NCI-H2227 treated with DMSO at 0.1 percent for 48 hours (cell line): ENCODE measurements at regions not wholly inside any gene's neighbourhood (a gene's known extent, or its start where the extent isn't known, plus 50 kb on each side); places are given as distances from the start of the nearest gene placed in this dataset.

Experiments
- DNase-seq: peaks from one replicate; lab custom pipeline; 2025; lab: John Stamatoyannopoulos, UW

GRCh38 chrX:5829469-5829868 is 399.2 kb downstream of the NLGN4X start:
- no peak for DNase-seq

DNA sequence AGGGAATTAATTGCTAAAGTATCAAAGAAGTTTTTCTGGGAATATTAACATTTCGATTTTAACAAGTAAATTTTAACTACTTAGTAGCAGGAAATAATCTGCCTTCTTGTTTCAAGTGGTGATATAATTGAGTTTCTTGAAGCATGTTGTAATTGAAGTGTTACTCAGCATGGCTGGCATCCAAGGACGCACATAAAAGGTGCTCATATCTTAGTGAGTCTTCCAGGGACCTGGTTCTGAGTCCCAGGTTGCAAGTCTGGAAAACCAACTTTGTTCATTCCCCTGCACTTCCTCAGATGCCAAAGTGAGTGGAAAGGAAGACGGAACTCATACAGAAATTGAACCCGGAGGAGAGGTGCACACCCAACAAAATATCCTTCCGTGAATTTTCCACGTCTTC is 399.6 kb downstream of the NLGN4X start:
- no peak for DNase-seq

- no peak for DNase-seq
Observed at GRCh38 chrX:5823903-5824302, 404.8 kb downstream of the NLGN4X start.

DNA sequence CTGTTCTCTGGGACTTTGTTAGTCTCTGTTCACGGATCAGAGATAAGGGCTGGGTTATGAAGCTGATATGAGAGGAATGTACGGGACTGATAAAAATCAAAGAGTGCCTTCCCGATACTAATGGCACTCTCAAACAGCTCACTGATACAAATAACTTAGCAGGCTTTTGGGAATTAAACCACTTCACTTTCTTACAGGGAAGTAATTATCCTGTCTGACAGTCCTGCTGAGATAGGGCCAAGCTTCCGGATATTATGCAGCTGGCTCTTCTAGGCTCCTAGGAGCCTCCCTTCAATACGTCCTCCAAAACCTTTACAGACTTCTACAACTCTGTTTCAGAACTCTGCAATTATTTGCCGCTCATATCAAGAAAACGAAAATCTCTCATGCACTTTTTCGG is 418.0 kb downstream of the NLGN4X start:
- DNase-seq, result no peak

DNA sequence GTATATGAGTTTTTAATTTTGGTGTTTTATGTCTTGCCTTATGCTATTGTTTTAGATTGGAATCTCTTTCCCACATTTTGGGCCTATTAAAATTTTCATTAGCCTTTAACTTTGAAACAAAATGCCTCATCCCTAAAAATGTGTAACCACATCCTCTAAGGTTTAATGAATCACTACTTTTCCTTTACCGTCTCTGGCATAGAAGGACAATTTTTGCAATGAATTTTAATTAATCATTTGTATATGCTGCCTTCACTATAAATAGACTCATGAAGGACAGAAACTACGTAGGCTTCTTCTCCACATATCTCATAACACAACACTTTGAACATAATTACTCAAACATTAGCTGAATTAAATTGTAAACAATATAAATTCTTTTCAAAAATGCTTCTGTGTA is 421.5 kb downstream of the NLGN4X start:
- DNase-seq, result no peak

DNA sequence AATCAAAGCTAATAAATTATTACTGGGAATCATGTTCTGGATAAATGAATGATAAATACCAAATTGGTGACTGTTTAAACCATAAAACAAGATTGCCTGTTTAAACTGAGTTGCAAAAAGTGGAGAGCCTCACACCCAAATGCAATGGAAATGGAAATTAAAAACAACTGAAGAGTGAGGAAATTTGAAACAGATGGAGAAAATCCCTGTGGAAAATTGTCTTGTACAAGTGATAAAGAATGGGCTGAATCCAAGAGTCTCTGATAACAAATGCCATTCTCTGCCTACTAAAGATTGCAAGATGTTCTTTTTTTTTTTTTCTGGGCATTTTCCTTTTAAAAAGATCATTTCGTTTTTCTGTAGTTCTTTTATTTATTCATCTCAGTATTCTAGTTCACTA is 426.3 kb downstream of the NLGN4X start:
- no peak for DNase-seq

GRCh38 chrX:5791721-5792120 is 436.9 kb downstream of the NLGN4X start:
- DNase-seq, result no peak

GRCh38 chrX:5788910-5789309 is 439.8 kb downstream of the NLGN4X start:
- no peak for DNase-seq

- DNase-seq, result no peak
Observed at GRCh38 chrX:5780821-5781220, 447.8 kb downstream of the NLGN4X start.

DNA sequence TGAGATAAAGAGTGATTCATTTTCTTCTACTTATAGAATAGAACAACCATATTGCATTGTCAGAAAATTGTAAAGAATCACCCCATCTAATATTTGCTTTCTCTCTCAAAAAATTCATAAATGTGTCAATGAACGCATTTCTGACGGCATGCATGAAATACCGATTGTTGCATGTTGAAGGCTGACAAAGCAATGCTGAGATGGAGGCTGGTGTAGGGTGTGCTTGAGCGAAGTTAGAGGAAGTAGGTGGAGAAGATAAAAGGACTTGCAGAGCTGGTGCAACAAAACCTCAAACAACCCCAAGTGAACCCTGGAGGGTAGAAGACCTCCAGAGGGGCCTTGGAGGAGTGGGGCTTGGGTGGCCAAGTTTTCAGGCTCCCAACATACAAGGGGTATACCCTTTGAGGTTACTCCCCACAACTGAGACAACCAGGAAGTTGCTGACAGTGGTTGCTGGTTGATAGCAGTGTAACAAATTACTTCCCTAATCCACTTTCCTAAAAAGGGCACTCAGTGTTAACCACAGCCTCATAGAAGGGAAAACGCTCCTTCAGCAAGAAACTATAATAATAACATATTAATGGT is 452.7 kb downstream of the NLGN4X start:
- DNase-seq, result no peak

DNA sequence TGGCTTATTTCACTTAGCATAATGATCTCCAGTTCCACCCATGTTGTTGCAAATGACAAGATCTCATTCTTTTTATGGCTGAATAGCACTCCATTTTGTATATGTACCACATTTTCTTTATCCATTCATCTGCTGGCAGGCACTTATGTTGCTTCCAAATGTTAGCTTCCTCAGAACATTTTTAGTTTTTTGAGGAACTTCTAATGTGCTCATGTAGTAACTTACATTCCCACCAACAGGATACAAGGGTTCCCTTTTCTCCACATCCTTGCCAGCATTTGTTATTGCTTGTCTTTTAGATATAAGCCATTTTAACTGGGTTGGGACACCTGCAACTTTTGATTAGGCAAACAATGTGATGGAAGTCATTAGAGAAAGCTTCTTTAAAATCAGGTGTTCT is 454.2 kb downstream of the NLGN4X start:
- no peak for DNase-seq

DNA sequence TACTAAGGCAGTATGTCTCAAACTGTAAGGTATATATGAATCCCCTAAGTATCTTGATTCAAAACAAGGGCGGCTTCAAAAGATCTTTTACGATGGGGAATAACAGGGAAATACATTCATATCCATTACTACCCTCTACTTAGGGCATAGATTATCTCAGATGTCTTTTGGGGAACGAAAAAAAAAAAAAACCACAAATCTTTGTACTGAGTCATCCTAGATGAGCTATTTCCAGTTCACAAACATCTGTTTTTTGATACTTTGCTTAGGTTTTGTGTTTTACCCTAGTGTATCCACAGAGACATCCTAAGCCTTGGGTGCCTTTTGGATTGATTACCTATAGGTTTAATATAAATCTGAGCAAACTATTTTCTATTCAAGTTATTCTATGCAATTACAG is 457.2 kb downstream of the NLGN4X start:
- DNase-seq, result no peak

DNA sequence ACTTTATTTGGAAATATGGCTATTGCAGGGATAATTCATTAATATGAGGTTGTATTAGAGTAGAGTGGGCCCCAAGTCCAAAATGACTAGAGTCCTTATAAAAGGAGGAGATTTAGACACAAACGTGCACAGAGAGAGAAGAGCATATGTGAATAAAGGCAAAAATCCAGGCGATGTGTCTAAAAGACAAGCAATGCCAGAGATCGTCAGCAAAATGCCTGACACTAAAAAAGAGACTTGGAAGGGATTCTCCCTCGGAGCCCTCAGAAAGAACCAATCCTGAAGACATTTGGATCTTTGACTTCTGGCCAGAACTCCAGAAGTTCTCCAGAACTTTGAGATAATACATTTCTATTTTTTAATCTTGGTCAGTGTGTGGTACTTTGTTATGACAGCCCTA is 472.1 kb downstream of the NLGN4X start:
- DNase-seq, result no peak

- DNase-seq, result no peak
Observed at GRCh38 chrX:5753291-5753690, 475.4 kb downstream of the NLGN4X start.

DNA sequence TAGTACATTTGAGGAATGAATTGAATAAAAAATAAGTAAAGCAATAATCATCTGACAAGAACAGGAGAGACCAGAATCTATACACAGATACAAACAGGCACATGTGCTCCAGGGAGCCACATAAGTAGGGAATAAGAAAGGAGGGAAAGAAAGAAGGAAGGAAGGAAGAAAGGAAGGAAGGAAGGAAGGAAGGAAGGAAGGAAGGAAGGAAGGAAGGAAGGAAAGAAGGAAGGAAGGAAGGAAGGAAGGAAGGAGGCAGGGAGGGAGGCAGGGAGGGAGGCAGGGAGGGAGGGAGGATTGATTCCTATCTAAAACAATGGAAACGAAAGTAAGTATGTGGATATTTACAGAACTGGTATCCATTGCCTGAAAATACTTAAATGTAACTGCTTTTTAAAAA is 475.8 kb downstream of the NLGN4X start:
- no peak for DNase-seq

- DNase-seq, result no peak
Observed at GRCh38 chrX:5748586-5749150, 480.0 kb downstream of the NLGN4X start.

DNA sequence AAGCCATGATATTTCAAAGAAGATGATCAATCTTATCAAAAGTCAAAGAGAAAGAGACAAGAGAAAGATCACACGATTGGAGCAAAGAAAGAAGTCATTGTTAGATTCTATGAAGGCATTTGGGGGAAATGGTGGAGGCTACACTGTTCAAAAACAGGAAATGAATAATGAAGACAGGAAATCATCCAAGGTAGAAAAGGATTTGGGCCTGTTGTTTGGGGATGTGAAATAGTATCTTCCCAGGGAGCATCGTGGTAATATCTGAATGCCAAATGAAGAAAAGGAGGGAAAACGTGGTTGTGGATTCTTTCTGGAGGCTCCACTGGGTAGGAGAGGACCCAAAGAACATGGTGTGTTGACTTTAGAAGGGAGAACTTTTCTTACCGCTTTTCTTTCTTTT is 482.4 kb downstream of the NLGN4X start:
- DNase-seq, result no peak

DNA sequence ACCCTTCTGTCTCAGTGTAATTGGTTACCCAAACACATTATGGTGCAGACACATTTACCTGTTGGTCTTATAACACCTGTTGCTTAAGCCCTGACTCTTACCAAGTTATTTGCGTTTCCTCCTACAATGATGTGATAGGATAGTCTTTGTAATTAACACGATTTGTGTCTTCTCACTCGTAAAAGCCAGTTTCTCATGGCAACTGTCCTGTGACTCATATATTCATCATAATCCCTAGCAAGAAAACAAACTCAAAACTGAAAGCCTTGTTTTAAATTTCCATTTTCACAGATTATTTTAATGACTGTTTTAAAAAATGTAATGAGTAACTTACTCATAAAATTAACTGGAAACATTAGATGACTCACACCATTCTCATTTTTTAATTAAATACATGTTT is 495.2 kb downstream of the NLGN4X start:
- DNase-seq, result no peak

DNA sequence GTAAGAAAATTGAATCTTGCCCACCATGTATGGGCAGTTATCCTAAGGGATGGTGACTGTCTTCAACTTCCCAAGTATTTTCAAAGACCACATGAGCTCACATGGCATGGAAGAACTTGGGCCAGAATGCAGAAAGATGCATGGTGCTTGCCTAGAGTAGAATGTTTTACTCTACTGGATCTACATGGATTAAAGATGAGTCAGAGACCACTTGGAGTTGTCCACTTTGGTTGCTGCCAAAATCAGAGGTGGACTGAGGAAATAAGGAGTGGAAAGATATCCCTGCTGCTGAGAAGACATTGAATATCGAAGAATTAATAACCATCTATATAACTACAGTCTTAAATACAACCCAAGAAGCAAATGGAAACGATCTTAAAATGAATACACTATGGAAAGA is 498.1 kb downstream of the NLGN4X start:
- no peak for DNase-seq

- no peak for DNase-seq
Observed at GRCh38 chrX:5726224-5726623, 502.4 kb downstream of the NLGN4X start.

DNA sequence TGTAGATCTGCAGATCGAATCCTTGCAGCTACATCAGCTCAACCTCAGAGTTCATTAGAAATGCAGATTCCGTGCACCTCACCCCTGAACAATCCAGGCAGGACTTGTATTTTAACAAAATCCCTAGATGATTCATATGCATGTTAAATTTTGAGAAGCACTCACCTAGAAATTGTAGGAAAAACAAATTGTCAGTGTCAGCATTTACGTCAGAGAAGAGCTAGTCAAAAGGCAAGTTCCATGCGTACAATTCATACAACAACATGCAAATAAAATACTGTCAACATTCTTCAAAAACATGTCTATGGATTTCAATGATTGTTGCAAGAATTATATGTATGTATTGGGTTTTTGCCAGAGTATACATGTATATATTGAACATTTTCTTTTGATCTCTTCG is 504.5 kb downstream of the NLGN4X start:
- DNase-seq, result no peak

DNA sequence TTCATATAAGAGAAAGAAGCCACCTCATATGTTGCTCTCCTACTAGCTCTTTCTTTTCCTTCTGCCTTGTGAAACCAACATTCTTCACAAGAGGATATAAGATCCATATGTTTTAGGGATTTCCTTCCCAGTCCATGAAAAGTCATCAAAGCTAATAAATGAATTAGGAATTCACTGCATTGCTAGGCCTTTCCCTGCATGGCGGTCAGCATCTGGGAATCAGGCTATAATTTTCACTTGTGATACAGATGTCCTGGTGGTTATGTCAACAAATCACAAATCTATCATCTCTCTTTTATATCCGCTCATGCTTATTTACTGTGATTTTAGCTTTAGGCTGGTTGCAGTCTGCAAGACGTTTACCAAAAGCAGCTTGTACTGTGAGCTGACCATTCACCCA is 510.0 kb downstream of the NLGN4X start:
- no peak for DNase-seq

DNA sequence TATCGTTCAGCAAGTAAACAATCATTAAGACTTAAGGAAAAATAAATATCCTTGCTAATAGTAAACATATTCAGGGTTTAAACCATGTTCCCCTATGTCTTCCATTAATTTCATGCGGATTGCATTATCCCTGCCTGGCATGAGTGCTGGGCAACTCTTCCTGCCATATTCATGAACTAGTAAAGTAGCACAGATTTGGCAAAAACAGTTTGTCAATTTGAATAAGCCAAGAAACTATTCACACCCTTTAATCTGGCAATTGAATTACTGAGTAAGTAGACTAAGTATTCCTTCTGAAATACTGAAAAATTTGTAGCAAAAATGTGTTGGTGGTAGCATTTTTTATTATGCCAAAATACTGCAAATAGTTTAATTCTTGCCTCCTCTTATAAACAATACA is 512.0 kb downstream of the NLGN4X start:
- no peak for DNase-seq

DNA sequence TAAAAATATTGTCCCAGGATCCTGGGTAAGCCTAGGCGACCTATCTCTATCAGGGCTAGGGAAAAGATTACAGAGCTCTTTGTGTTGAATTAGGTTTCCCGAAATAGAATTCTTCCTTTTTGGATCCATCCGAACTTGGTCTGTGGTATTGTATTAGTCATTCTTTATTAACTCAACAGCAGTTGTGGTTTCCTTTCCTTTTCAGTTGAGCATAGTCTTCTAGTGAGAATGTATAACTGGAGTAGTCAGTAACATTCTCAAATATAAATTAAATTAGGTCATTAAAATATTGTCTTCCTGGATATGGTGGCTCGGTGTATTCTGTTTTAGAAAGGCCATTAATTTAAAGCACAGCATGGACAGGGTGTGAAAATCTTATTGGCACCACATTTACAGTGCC is 520.4 kb downstream of the NLGN4X start:
- no peak for DNase-seq

DNA sequence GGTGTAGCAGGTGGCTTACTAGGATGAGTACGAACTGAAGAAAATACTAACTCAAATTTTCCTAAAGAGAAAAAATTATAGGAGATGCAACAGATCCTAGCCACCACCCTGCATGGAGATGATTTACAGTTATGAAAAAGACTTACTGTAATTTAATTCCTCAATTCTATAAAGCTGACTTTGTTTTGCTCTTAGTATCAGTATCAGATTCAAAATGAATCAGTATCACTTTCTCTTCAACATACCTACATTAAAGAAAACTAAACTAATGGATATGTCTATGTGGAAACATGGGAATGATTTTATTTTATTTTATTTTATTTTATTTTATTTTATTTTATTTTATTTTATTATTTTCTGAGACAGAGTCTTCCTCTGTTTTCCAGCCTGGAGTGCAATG is 525.8 kb downstream of the NLGN4X start:
- DNase-seq, result no peak
